Left cardiac atrium (tissue), 4 donors: ENCODE measurements at regions not wholly inside any gene's neighbourhood (a gene's known extent, or its start where the extent isn't known, plus 50 kb on each side); places are given as distances from the start of the nearest gene placed in this dataset.
"Not testable (repeated sequence)": the region's sequence is repeated elsewhere in the genome, so short reads cannot be mapped to it uniquely, and the experiment has no call there.

ENCODE experiments used
- ATAC-seq, 2 donors: fragments of 200-7000 bp; cut with Tn5 transposase; one replicate each; pipeline ENCODE4 v1.9.1; 2020; ENCODE audit warnings: mild to moderate bottlenecking in 2 of 2, moderate library complexity in 2 of 2
- DNase-seq: peaks from one replicate; pipeline ENCODE4 v3.0.0-alpha.2; 2020
- intact Hi-C, 2 donors: fragments of 100-400 bp; cut with DNase I; formaldehyde crosslinking; loops; one replicate each; pipeline versions ENCODE4 v1.14.1 to v1.15.1; 2022 to 2023
- donor health status: DM: no; HTN: yes; CAD: no.
- donor health status: DM: no; HTN: yes; CAD: no; lungs with severe emphysema.
- donor health status: DM: yes; HTN: yes; CAD: no.
- donor health status: Dilated cardiomyopathy.

GRCh38 chr10:95137990-95138625, 55.9 kb upstream of the ACSM6 start:
- intact Hi-C loops = not testable (repeated sequence)

DNA sequence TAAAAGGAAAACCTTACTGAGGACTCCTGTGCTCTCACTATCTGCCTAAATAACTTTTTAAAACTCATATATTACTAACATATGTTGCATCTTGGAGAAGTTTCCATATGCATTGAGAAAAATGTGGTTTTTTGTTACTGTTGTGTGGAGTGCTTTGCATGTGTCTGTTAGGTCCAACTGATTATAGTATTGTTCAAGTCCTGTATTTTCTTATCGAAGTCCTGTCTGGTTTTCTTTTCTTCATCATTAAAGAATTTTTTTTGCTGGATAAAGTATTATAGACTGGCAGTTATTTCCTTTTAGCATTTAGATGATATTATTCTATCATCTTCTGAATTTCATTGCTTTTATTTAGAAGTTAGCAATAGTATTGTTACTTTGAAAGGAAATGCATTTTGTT, 59.5 kb upstream of the ACSM6 start:
- intact Hi-C loops = loop anchor here in 1 of 2 donors (5.0 kb wide), 1 partner anchor 228 kb away; no protein-coding TSS in a partner anchor
- DNase-seq (no peak), ATAC-seq (no peak)

More at GRCh38 chr10:95137990-95138625, 55.9 kb upstream of the ACSM6 start:
- ATAC-seq, DNase-seq: not testable (repeated sequence)

DNA sequence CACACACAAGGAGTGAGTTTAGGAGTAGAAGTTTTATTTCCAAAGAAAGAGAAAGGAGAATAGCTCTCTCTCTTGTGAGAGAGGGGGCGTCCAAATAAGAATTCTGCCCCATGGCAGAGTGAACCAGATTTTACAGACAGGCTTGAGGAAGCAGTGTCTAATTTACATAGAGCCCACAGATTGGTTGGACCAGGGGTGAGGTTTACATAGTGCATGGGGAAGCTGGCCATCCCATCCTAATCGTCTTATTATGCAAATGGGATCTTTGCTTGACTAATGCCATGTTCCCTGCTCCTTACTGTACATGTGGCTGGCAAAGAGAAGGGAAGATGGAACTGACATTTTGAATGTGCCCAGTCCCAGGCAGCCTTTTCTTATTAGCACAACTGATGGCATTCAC, 60.0 kb upstream of the ACSM6 start:
- intact Hi-C loops = loop anchor here in 1 of 2 donors (5.0 kb wide), 1 partner anchor 228 kb away; no protein-coding TSS in a partner anchor
- ATAC-seq (no peak), DNase-seq (no peak)

GRCh38 chr10:95133016-95133752, 60.9 kb upstream of the ACSM6 start:
- ATAC-seq (peak in 1 of 2 donors; percentile 47), DNase-seq (peak; percentile 74)
- intact Hi-C loops = loop anchor here in 1 of 2 donors (5.0 kb wide), 1 partner anchor 229 kb away; no protein-coding TSS in a partner anchor

DNA sequence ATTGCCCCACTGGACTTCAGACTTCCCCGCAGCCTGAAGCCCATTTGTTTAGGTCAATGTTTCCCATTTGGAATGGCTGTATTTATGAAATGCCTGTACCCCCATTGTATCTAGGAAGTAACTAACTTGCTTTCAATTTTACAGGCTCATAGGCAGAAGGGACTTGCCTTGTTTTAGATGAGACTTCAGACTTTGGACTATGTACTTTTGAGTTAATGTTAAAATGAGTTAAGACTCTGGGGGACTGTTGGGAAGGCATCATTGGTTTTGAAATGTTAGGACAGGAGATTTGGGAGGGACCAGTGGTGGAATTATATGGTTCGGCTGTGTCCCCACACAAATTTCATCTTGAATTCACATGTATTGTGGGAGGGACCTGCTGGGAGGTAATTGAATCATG, 61.1 kb upstream of the CYP2C8 start:
- not testable (repeated sequence) for DNase-seq, ATAC-seq
- intact Hi-C loops = loop anchor here in 1 of 2 donors (5.0 kb wide), 1 partner anchor 232 kb away; no protein-coding TSS in a partner anchor

DNA sequence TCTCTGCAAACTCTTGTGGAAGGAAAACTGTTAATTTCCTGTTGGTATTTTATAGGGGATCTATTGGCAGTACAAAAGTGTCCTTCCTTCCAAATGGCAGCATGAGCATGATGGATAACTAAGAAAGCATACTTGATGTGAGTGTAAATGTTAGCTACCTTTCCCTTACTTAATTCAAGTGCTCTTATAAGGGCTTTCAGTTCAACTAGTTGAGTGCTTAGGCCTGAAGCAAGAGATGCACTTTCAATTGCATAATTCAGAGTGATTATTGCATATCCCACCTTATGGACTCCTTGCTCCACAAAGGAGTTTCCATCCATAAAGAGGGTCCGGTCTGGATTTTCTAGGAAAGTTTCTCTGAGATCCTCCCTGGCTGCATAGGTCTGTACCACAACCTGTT, 56.3 kb upstream of the CYP2C8 start:
- intact Hi-C loops = no loop called here
- DNase-seq (no peak), ATAC-seq (no peak)

GRCh38 chr10:95122736-95123135, 53.4 kb upstream of the CYP2C8 start:
- intact Hi-C loops = no loop called here
- ATAC-seq = no peak
- DNase-seq = no peak

DNA sequence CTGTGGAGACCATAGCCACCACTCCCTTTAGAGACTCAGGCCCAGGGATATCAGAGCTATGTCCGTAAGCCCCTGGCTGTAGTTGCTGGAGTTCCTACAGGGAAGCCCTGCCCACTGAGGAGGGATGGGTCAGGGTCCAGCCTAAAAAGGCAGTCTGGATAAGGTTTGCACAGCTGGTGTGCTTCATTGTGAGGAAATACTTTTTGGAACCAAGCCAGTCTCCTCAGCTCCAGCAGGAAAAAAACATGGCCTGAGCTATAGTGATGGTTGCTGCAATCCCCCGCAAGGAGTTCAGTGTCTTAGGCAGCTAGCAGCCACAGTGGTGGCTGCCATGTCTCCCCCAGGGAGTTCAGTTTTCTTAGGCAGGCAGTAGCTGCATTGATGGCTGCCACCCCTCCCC, 52.6 kb upstream of the CYP2C8 start:
- intact Hi-C loops = no loop called here
- DNase-seq (no peak), ATAC-seq (peak in 1 of 2 donors; percentile 23)
